Natural killer cell (primary cell): ENCODE measurements at regions not wholly inside any gene's neighbourhood (a gene's known extent, or its start where the extent isn't known, plus 50 kb on each side); places are given as distances from the start of the nearest gene placed in this dataset.
"Not testable (repeated sequence)": the region's sequence is repeated elsewhere in the genome, so short reads cannot be mapped to it uniquely, and the experiment has no call there.

Source experiments
- ATAC-seq, 3 donors: fragments of 150-1000 bp in 2 of 3; fragments of 200-7000 bp in 1 of 3; cut with Tn5 transposase; 1 replicate in 1 of 3; 2 replicates in 2 of 3; pipeline ENCODE4 v1.10.0; 2021; ENCODE audit warnings: mild to moderate bottlenecking in 2 of 3, moderate library complexity in 2 of 3
- DNase-seq, 2 donors: peaks; one replicate each; pipeline versions ENCODE4 v3.0.0 to v3.0.0-alpha.2; 2013 to 2021; ENCODE audit warnings: mixed read lengths in 1 of 2
- H3K27ac ChIP-seq: one replicate; pipeline ENCODE4 v1.5.1; 2013; ENCODE audit warnings: mild to moderate bottlenecking, low read length
- H3K27me3 ChIP-seq: one replicate; pipeline ENCODE4 v1.6.1; 2013; ENCODE audit warnings: low read length; ENCODE audit not compliant: control insufficient read depth, insufficient read depth
- H3K36me3 ChIP-seq: one replicate; pipeline ENCODE4 v1.6.1; 2013; ENCODE audit warnings: low read length; ENCODE audit not compliant: control insufficient read depth, insufficient read depth
- H3K4me1 ChIP-seq: one replicate; pipeline ENCODE4 v1.6.1; 2013; ENCODE audit warnings: low read length; ENCODE audit not compliant: control insufficient read depth, insufficient read depth
- H3K4me3 ChIP-seq: one replicate; pipeline ENCODE4 v1.5.1; 2013; ENCODE audit warnings: low read length
- H3K9me3 ChIP-seq: one replicate; pipeline ENCODE4 v1.6.1; 2013; ENCODE audit warnings: low read length; ENCODE audit not compliant: control insufficient read depth, insufficient read depth
- H3K27ac Mint-ChIP-seq, 2 donors: one replicate each; pipeline ENCODE4 v1.8.0; 2022; ENCODE audit warnings: mild to moderate bottlenecking in 2 of 2, mixed read lengths in 2 of 2, moderate library complexity in 1 of 2
- H3K27me3 Mint-ChIP-seq, 2 donors: one replicate each; pipeline ENCODE4 v1.8.0; 2022; ENCODE audit warnings: low read depth in 2 of 2, mixed read lengths in 2 of 2
- H3K36me3 Mint-ChIP-seq: one replicate; pipeline ENCODE4 v1.8.0; 2022; ENCODE audit warnings: mixed read lengths
- H3K4me1 Mint-ChIP-seq, 2 donors: one replicate each; pipeline ENCODE4 v1.8.0; 2022; ENCODE audit warnings: mixed read lengths in 2 of 2
- H3K4me3 Mint-ChIP-seq: one replicate; pipeline ENCODE4 v1.8.0; 2022; ENCODE audit warnings: mild to moderate bottlenecking, moderate library complexity, mixed read lengths
- H3K9me3 Mint-ChIP-seq, 2 donors: one replicate each; pipeline ENCODE4 v1.8.0; 2022; ENCODE audit warnings: mixed read lengths in 2 of 2
- CTCF ChIP-seq: fragments of 200-600 bp; IDR thresholded peaks from one replicate; pipeline ENCODE4 v1.8.0; 2022; ENCODE audit warnings: antibody characterized with exemption
- WGBS: methylation state at CpG from one replicate; pipeline ENCODE4 v1.1.7; 2013; ENCODE audit warnings: missing lambda C conversion rate; ENCODE audit not compliant: insufficient coverage; 5-methylcytosine and 5-hydroxymethylcytosine counted together
- intact Hi-C: fragments of 100-400 bp; cut with micrococcal nuclease; formaldehyde crosslinking; loops from one replicate; pipeline ENCODE4 v1.14.2; 2022

- Histone ChIP-seq H3K27ac (no peak overlapping the region), H3K36me3 (no peaks in the 10 kb centered on the region), H3K4me1 (no peaks in the 10 kb centered on the region), H3K27me3 (no peaks in the 10 kb centered on the region), H3K9me3 (no peaks in the 10 kb centered on the region), H3K4me3 (no peak overlapping the region)
- Mint-ChIP-seq H3K9me3 (no peaks in the 10 kb centered on the region), H3K36me3 (no peaks in the 10 kb centered on the region), H3K4me3 (no peak overlapping the region), H3K27ac (no peak overlapping the region), H3K27me3 (peaks cover 14 to 25% of the 10 kb centered on the region in 2 donors), H3K4me1 (no peaks in the 10 kb centered on the region)
- no peak for DNase-seq
- 71% methylated on average over 4 of the region's 4 CpGs for WGBS
- intact Hi-C loops: no loop called here
- ATAC-seq: no peak
- no peak for TF ChIP-seq CTCF
Observed at GRCh38 chr6:134619789-134620188, 301.9 kb upstream of the SGK1 start.

- Mint-ChIP-seq H3K27ac (no peak overlapping the region), H3K36me3 (no peaks in the 10 kb centered on the region), H3K9me3 (no peaks in the 10 kb centered on the region), H3K4me3 (no peak overlapping the region), H3K27me3 (peaks cover 14 to 25% of the 10 kb centered on the region in 2 donors), H3K4me1 (no peaks in the 10 kb centered on the region)
- ATAC-seq (no peak), DNase-seq (no peak)
- intact Hi-C loops: no loop called here
- no peaks in the 10 kb centered on the region for H3K4me1 ChIP-seq
- TF ChIP-seq CTCF: no peak
- no peak overlapping the region for H3K27ac ChIP-seq
- H3K36me3 ChIP-seq: no peaks in the 10 kb centered on the region
- no peaks in the 10 kb centered on the region for H3K9me3 ChIP-seq
- no peaks in the 10 kb centered on the region for H3K27me3 ChIP-seq
- 82% methylated on average over 5 of the region's 5 CpGs for WGBS
- no peak overlapping the region for H3K4me3 ChIP-seq
Observed at GRCh38 chr6:134619077-134619476, 301.2 kb upstream of the SGK1 start.

- no peak for DNase-seq
- no peak overlapping the region for H3K27ac Mint-ChIP-seq
- H3K4me1 Mint-ChIP-seq: no peaks in the 10 kb centered on the region
- Histone ChIP-seq H3K36me3 (no peaks in the 10 kb centered on the region), H3K27ac (no peak overlapping the region), H3K4me3 (no peak overlapping the region), H3K4me1 (no peaks in the 10 kb centered on the region), H3K27me3 (no peaks in the 10 kb centered on the region), H3K9me3 (no peaks in the 10 kb centered on the region)
- intact Hi-C loops: no loop called here
- H3K27me3 Mint-ChIP-seq: peaks cover 14 to 22% of the 10 kb centered on the region in 2 donors
- 63% methylated on average over 2 of the region's 5 CpGs for WGBS
- H3K4me3 Mint-ChIP-seq: no peak overlapping the region
- H3K9me3 Mint-ChIP-seq: no peaks in the 10 kb centered on the region
- ATAC-seq: no peak
- H3K36me3 Mint-ChIP-seq: no peaks in the 10 kb centered on the region
- no peak for TF ChIP-seq CTCF
Observed at GRCh38 chr6:134614606-134615485, 296.9 kb upstream of the SGK1 start.

- H3K9me3 Mint-ChIP-seq, H3K4me1 ChIP-seq, H3K4me3 Mint-ChIP-seq, H3K27me3 ChIP-seq, ATAC-seq, H3K9me3 ChIP-seq, H3K27ac ChIP-seq, H3K36me3 ChIP-seq, H3K4me1 Mint-ChIP-seq, DNase-seq, H3K27ac Mint-ChIP-seq, H3K4me3 ChIP-seq, H3K36me3 Mint-ChIP-seq, intact Hi-C loops, H3K27me3 Mint-ChIP-seq: not testable (repeated sequence)
- 86% methylated on average over 1 of the region's 1 CpG for WGBS
Observed at GRCh38 chr6:134612128-134612527, 294.2 kb upstream of the SGK1 start.
